HL-60 (cell line): ENCODE measurements at regions not wholly inside any gene's neighbourhood (a gene's known extent, or its start where the extent isn't known, plus 50 kb on each side); places are given as distances from the start of the nearest gene placed in this dataset.

ENCODE experiments used
- DNase-seq, 2 experiments: peaks; one replicate each; pipeline ENCODE4 v3.0.0-alpha.2; 2010 to 2020; ENCODE audit warnings: low read depth in 1 of 2, low spot score in 1 of 2
- H3K27ac ChIP-seq: fragments of 250-450 bp; sonication (Bioruptor Pico); replicated peaks from 2 replicates; pipeline ENCODE4 v1.5.1; 2020; ENCODE audit warnings: mild to moderate bottlenecking, moderate library complexity
- H3K27me3 ChIP-seq: fragments of 250-450 bp; sonication (Bioruptor Pico); 2 replicates; pipeline ENCODE4 v1.5.1; 2021; ENCODE audit warnings: mild to moderate bottlenecking, moderate library complexity; ENCODE audit not compliant: insufficient read depth, poor library complexity, severe bottlenecking
- H3K4me3 ChIP-seq: replicated peaks from 2 replicates; pipeline ENCODE4 v1.5.1; 2011; ENCODE audit warnings: mild to moderate bottlenecking, control low read depth, low read length; ENCODE audit not compliant: insufficient read depth
- GABPA ChIP-seq: IDR thresholded peaks from 2 replicates; pipeline ENCODE4 v1.6.1; 2012; ENCODE audit warnings: low read depth
- POLR2AphosphoS5 ChIP-seq: IDR thresholded peaks from 2 replicates; pipeline ENCODE4 v1.6.1; 2012; ENCODE audit warnings: low read depth
- REST ChIP-seq: IDR thresholded peaks from 2 replicates; pipeline ENCODE4 v1.6.1; 2012; ENCODE audit warnings: low read depth; ENCODE audit not compliant: insufficient replicate concordance
- SPI1 ChIP-seq: IDR thresholded peaks from 2 replicates; pipeline ENCODE4 v1.6.1; 2012; ENCODE audit warnings: low read depth, mild to moderate bottlenecking, borderline replicate concordance
- TF ChIP-seq, protein P1 (sequence below): IDR thresholded peaks from one replicate; pipeline ENCODE4 v1.5.1; 2011; ENCODE audit warnings: low read length, control low read depth, inconsistent platforms; ENCODE audit not compliant: insufficient read depth

DNA sequence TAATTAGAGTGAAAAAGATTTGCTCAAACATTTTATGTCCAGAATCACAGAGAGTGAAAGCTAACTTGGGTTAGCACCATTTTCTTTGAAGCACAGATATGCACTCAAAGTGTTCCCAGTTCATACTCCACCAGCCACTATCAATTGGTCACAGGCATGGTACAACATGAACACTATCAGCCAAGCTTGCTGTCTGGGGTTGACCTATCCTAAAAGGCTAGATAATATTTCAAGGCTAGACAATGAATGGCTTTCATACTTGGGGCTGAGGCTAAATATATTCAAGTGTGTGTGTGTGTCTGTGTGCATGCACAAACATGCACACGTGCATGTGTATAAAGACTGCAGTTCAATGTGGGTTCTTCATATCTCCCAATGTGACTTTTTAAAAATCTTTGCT is 783.0 kb upstream of the GJE1 start:
- DNase-seq: no peak
- H3K27ac ChIP-seq: no peak overlapping the region
- H3K27me3 ChIP-seq: no peaks in the 10 kb centered on the region
- no peak overlapping the region for H3K4me3 ChIP-seq
- TF ChIP-seq GABPA: no peak
- no peak for TF ChIP-seq POLR2AphosphoS5
- no peak for TF ChIP-seq SPI1
- TF ChIP-seq REST: no peak
- TF ChIP-seq, protein P1, sequence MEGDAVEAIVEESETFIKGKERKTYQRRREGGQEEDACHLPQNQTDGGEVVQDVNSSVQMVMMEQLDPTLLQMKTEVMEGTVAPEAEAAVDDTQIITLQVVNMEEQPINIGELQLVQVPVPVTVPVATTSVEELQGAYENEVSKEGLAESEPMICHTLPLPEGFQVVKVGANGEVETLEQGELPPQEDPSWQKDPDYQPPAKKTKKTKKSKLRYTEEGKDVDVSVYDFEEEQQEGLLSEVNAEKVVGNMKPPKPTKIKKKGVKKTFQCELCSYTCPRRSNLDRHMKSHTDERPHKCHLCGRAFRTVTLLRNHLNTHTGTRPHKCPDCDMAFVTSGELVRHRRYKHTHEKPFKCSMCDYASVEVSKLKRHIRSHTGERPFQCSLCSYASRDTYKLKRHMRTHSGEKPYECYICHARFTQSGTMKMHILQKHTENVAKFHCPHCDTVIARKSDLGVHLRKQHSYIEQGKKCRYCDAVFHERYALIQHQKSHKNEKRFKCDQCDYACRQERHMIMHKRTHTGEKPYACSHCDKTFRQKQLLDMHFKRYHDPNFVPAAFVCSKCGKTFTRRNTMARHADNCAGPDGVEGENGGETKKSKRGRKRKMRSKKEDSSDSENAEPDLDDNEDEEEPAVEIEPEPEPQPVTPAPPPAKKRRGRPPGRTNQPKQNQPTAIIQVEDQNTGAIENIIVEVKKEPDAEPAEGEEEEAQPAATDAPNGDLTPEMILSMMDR: no peak

- DNase-seq: no peak
- no peak overlapping the region for H3K4me3 ChIP-seq
- TF ChIP-seq, protein P1: no peak
- no peak for TF ChIP-seq POLR2AphosphoS5
- H3K27ac ChIP-seq: no peak overlapping the region
- H3K27me3 ChIP-seq: no peaks in the 10 kb centered on the region
Observed at GRCh38 chr6:141347906-141348492, 784.7 kb upstream of the GJE1 start.

GRCh38 chr6:141347086-141347485 is 785.6 kb upstream of the GJE1 start:
- no peak overlapping the region for H3K4me3 ChIP-seq
- no peak for DNase-seq
- no peak overlapping the region for H3K27ac ChIP-seq
- no peak for TF ChIP-seq GABPA
- TF ChIP-seq, protein P1: no peak
- no peak for TF ChIP-seq SPI1
- no peak for TF ChIP-seq REST
- no peak for TF ChIP-seq POLR2AphosphoS5
- no peaks in the 10 kb centered on the region for H3K27me3 ChIP-seq

- Histone ChIP-seq H3K27me3 (no peaks in the 10 kb centered on the region), H3K27ac (no peak overlapping the region), H3K4me3 (no peak overlapping the region)
- TF ChIP-seq, protein P1: no peak
- DNase-seq: no peak
Observed at GRCh38 chr6:141346535-141346934, 786.2 kb upstream of the GJE1 start.
